Muscle layer of colon (tissue), 2 donors: ENCODE measurements at regions not wholly inside any gene's neighbourhood (a gene's known extent, or its start where the extent isn't known, plus 50 kb on each side); places are given as distances from the start of the nearest gene placed in this dataset.

ENCODE experiments used
- H3K27ac ChIP-seq: one replicate; pipeline ENCODE4 v1.7.0; 2013; ENCODE audit warnings: low read depth, mild to moderate bottlenecking, low read length, moderate library complexity
- H3K27me3 ChIP-seq, 2 donors: one replicate each; pipeline ENCODE4 v1.7.0; 2013; ENCODE audit warnings: low read length in 2 of 2, mild to moderate bottlenecking in 2 of 2; ENCODE audit not compliant: insufficient read depth in 2 of 2, control insufficient read depth in 1 of 2
- H3K36me3 ChIP-seq: one replicate; pipeline ENCODE4 v1.7.0; 2013; ENCODE audit warnings: mild to moderate bottlenecking, low read length; ENCODE audit not compliant: insufficient read depth
- H3K4me1 ChIP-seq: one replicate; pipeline ENCODE4 v1.7.0; 2013; ENCODE audit warnings: mild to moderate bottlenecking, low read length; ENCODE audit not compliant: insufficient read depth
- H3K4me3 ChIP-seq, 2 donors: one replicate each; pipeline ENCODE4 v1.7.0; 2013; ENCODE audit warnings: low read length in 2 of 2, low read depth in 1 of 2, mild to moderate bottlenecking in 1 of 2, moderate library complexity in 1 of 2
- H3K9ac ChIP-seq: one replicate; pipeline ENCODE4 v1.7.0; 2013; ENCODE audit warnings: low read length
- H3K9me3 ChIP-seq: one replicate; pipeline ENCODE4 v1.7.0; 2013; ENCODE audit warnings: mild to moderate bottlenecking, low read length
- donor health status: abdominal sarcoma.
- donor health status: Adenocarcinoma of cecum.

- H3K27ac ChIP-seq, result no peak overlapping the region
- no peaks in the 10 kb centered on the region for H3K4me1 ChIP-seq
- H3K9ac ChIP-seq, result no peak overlapping the region
- H3K36me3 ChIP-seq, result no peaks in the 10 kb centered on the region
- no peaks in the 10 kb centered on the region for H3K9me3 ChIP-seq
- H3K4me3 ChIP-seq, result no peak overlapping the region
- H3K27me3 ChIP-seq, result no peaks in the 10 kb centered on the region
Observed at GRCh38 chr4:20302336-20302735, 50.6 kb downstream of the SLIT2 start.

- Histone ChIP-seq H3K27ac (no peak overlapping the region), H3K27me3 (no peaks in the 10 kb centered on the region), H3K9ac (no peak overlapping the region), H3K36me3 (no peaks in the 10 kb centered on the region), H3K9me3 (no peaks in the 10 kb centered on the region), H3K4me3 (no peak overlapping the region), H3K4me1 (no peaks in the 10 kb centered on the region)
Observed at GRCh38 chr4:20305976-20306375, 54.3 kb downstream of the SLIT2 start.

- H3K9ac ChIP-seq, result no peak overlapping the region
- no peaks in the 10 kb centered on the region for H3K27me3 ChIP-seq
- H3K4me1 ChIP-seq, result no peaks in the 10 kb centered on the region
- no peak overlapping the region for H3K27ac ChIP-seq
- no peaks in the 10 kb centered on the region for H3K36me3 ChIP-seq
- H3K4me3 ChIP-seq, result no peak overlapping the region
- no peaks in the 10 kb centered on the region for H3K9me3 ChIP-seq
Observed at GRCh38 chr4:20311856-20312255, 60.2 kb downstream of the SLIT2 start.

GRCh38 chr4:20313237-20314030 lies 61.7 kb downstream of the SLIT2 start:
- H3K27me3 ChIP-seq, result no peaks in the 10 kb centered on the region
- no peak overlapping the region for H3K27ac ChIP-seq
- H3K36me3 ChIP-seq, result no peaks in the 10 kb centered on the region
- no peak overlapping the region for H3K9ac ChIP-seq
- H3K4me1 ChIP-seq, result peaks cover 3% of the 10 kb centered on the region
- H3K9me3 ChIP-seq, result no peaks in the 10 kb centered on the region
- no peak overlapping the region for H3K4me3 ChIP-seq

- no peak overlapping the region for H3K9ac ChIP-seq
- no peaks in the 10 kb centered on the region for H3K9me3 ChIP-seq
- H3K4me1 ChIP-seq, result peaks cover 10% of the 10 kb centered on the region
- no peak overlapping the region for H3K4me3 ChIP-seq
- H3K27ac ChIP-seq, result no peak overlapping the region
- no peaks in the 10 kb centered on the region for H3K27me3 ChIP-seq
- H3K36me3 ChIP-seq, result no peaks in the 10 kb centered on the region
Observed at GRCh38 chr4:20317424-20317985, 65.8 kb downstream of the SLIT2 start.

GRCh38 chr4:20318001-20318908 lies 66.5 kb downstream of the SLIT2 start:
- Histone ChIP-seq H3K4me1 (peaks cover 10% of the 10 kb centered on the region), H3K27ac (no peak overlapping the region), H3K4me3 (no peak overlapping the region)

GRCh38 chr4:20318909-20319277 lies 67.2 kb downstream of the SLIT2 start:
- H3K9ac ChIP-seq, result no peak overlapping the region
- H3K27me3 ChIP-seq, result no peaks in the 10 kb centered on the region
- H3K9me3 ChIP-seq, result no peaks in the 10 kb centered on the region
- H3K27ac ChIP-seq, result no peak overlapping the region
- H3K36me3 ChIP-seq, result no peaks in the 10 kb centered on the region
- H3K4me3 ChIP-seq, result no peak overlapping the region
- H3K4me1 ChIP-seq, result peaks cover 10% of the 10 kb centered on the region

More at GRCh38 chr4:20318001-20318908, 66.5 kb downstream of the SLIT2 start:
- H3K36me3 ChIP-seq, result no peaks in the 10 kb centered on the region
- no peaks in the 10 kb centered on the region for H3K27me3 ChIP-seq
- no peak overlapping the region for H3K9ac ChIP-seq
- no peaks in the 10 kb centered on the region for H3K9me3 ChIP-seq

- peaks cover 10% of the 10 kb centered on the region for H3K4me1 ChIP-seq
- no peaks in the 10 kb centered on the region for H3K36me3 ChIP-seq
- H3K9me3 ChIP-seq, result no peaks in the 10 kb centered on the region
- no peak overlapping the region for H3K27ac ChIP-seq
- no peaks in the 10 kb centered on the region for H3K27me3 ChIP-seq
- no peak overlapping the region for H3K9ac ChIP-seq
- H3K4me3 ChIP-seq, result no peak overlapping the region
Observed at GRCh38 chr4:20319825-20320612, 68.3 kb downstream of the SLIT2 start.

- Histone ChIP-seq H3K27ac (no peak overlapping the region), H3K9ac (no peak overlapping the region), H3K4me3 (no peak overlapping the region), H3K4me1 (peaks cover 9% of the 10 kb centered on the region), H3K27me3 (no peaks in the 10 kb centered on the region), H3K9me3 (no peaks in the 10 kb centered on the region), H3K36me3 (no peaks in the 10 kb centered on the region)
Observed at GRCh38 chr4:20323991-20324390, 72.3 kb downstream of the SLIT2 start.

- Histone ChIP-seq H3K9ac (no peak overlapping the region), H3K27ac (no peak overlapping the region), H3K9me3 (no peaks in the 10 kb centered on the region), H3K4me3 (no peak overlapping the region), H3K36me3 (no peaks in the 10 kb centered on the region), H3K27me3 (no peaks in the 10 kb centered on the region), H3K4me1 (peaks cover 9% of the 10 kb centered on the region)
Observed at GRCh38 chr4:20326460-20326859, 74.8 kb downstream of the SLIT2 start.

GRCh38 chr4:20326977-20327376 lies 75.3 kb downstream of the SLIT2 start:
- no peak overlapping the region for H3K9ac ChIP-seq
- no peaks in the 10 kb centered on the region for H3K9me3 ChIP-seq
- H3K36me3 ChIP-seq, result no peaks in the 10 kb centered on the region
- no peak overlapping the region for H3K27ac ChIP-seq
- no peaks in the 10 kb centered on the region for H3K27me3 ChIP-seq
- H3K4me1 ChIP-seq, result peaks cover 9% of the 10 kb centered on the region
- no peak overlapping the region for H3K4me3 ChIP-seq
